ENCODE measurements at regions not wholly inside any gene's neighbourhood (a gene's known extent, or its start where the extent isn't known, plus 50 kb on each side); places are given as distances from the start of the nearest gene placed in this dataset.
"Not testable (repeated sequence)": the region's sequence is repeated elsewhere in the genome, so short reads cannot be mapped to it uniquely, and the experiment has no call there.

DNA sequence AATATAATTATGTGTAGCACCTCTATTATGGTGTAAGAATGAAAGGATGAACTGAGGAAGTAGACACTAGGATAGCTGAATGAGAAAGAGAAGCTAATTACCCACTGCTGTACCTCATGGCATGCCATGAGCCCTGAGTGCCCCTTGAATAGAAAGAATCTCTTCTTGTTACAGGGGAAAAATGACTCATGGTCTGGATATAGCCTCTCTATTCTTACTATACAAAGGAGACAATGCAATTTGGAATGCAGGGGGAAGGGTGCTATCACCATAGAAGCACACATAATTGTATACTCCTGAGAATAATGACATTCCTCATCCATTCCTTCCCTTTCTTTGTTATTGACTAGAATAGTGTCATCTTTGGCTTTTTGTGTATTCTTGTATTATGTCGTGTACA is 385.2 kb downstream of the CDH7 start:
- DNase-seq: no peak

DNA sequence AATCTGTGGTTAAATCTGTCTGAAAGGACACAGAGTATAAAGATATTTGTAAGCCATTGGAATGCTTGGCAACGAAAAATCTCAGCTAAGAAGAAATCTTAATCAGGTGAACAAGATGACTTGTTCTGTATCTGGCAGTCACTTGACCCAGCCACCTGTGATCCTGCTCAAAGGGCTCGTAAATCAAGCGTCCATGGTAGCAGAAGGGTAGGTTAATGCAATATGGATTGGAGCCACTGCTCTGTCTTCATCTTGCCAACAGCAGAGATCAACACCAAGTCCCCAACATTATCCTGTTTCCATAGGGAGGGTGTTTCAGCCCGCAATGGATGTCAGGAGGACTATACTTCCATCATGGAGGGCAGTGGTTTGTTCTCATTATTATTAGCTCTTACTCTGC is 378.4 kb downstream of the CDH7 start:
- no peak for DNase-seq

DNA sequence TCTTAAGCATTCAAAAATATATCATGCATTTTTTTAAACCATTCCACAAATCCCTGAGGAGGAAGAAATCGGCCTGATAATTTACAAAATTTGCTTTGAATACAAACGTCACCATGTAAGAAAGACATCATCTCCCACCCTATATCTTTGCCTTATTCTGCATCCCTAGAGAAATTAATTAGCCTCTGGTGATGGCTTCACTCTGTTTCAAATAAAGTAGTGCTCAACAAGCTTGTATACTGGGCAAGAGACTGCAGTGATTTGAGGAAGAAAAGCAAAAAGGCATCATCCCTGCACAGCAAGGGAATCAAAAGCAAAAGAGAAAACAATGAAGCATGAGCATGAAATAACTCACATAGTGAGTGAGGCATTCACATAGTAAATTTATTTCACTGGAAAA is 375.5 kb downstream of the CDH7 start:
- no peak for DNase-seq

DNA sequence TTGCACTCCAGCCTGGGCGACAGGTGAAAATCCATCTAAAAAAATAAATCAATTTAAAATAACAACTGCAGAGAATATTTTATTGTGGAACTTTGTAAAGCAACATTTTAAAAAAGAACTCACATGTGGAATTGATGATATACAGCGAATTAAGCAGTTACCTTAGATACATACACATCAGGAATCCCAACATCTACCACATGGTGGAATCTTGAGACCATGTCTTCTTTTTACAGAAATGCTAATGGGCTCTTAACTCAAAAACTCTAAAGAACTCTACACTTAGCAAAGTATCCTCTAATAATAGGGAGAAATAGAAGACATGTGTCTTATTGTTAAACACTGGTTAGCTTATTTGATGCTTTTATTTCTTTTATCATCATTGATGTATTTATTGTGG is 373.6 kb downstream of the CDH7 start:
- no peak for DNase-seq

DNA sequence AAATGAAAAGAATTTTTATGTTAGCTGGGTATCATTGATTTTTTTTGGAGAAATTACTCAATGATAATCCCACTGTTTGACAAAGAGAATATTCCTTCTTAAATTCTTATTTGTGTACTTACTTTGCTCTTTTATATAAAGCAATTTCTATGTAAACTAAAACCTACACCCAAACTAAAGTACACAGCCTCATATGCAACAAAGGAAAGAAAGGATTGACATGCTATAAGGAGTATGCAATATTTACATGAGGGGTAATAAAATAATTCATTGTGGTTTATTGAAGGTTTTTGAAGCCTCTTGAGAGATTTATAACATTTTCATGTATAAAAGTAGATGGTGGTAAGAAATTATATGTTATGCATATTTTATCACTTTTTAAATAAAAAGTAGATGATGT is 368.5 kb downstream of the CDH7 start:
- DNase-seq: no peak

DNA sequence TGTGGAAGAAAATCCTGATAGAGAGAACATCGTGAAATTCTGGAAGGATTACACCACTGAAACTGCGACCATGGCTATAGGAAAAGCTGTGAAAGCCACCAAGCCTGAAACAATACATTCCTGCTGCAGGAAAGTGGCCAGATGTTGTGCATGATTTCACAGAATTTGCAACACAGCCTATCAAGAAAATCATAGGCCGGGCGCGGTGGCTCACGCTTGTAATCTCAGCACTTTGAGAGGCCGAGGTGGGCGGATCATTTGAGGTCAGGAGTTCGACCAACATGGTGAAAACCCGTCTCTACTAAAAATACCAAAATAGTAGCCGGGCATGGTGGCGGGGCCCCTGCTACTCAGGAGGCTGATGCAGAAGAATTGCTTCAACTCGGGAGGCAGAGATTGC is 360.2 kb downstream of the CDH7 start:
- DNase-seq: no peak

DNA sequence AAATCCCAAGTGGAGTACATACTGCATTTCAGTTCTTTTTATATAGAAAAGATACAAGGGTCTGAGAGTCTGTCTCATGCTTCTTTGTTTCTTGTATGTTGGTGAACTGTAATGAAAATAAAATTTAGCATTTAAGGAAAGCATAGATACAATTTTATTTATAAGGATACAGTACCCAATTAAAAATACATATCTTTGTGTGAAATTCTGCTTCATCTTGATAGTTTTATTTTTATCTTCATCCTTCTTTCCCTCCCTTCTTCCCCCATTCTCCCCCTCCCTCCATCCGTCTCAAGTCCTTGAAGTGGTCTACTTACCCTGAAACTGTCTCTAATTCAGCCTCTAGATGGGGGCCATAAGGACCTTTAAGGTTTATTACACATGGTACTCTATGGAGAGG is 359.8 kb downstream of the CDH7 start:
- no peak for DNase-seq

DNA sequence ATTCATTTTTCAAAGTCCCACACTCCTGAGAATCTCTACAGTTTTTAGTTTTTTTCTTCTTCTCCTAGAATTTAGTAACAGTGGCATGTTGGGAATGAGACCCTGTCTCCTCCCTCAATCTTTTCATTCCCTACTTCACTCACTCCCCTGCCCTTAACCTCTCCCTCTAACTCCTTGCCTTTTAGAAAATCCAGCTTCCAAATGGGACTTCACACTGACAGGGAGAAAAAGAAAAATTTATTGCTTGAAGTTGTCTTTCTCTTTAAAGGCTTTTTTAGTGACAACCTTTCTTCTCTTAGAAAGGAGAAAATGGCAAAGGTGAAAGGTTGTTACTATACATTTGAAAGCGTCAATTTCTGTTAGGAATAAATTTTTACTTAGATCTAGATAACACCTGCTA is 359.2 kb downstream of the CDH7 start:
- DNase-seq: no peak

DNA sequence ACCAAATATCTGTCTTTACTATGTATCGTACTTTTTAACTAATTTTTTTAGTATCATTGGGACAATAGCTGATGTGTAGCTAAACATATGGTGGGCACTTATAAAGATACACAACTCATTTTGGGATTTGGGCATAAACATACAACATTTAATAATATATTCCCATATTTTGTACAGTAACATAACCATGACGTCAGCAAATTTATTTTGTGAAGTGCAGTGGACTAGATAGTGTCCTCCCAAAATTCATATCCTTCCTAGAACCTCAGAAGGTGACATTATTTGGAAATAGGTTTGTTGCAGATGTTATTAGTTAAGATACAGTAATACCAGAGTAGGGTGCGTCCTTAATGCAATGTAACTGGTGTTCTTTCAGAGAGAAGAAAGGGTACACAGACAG is 356.7 kb downstream of the CDH7 start:
- no peak for DNase-seq

DNA sequence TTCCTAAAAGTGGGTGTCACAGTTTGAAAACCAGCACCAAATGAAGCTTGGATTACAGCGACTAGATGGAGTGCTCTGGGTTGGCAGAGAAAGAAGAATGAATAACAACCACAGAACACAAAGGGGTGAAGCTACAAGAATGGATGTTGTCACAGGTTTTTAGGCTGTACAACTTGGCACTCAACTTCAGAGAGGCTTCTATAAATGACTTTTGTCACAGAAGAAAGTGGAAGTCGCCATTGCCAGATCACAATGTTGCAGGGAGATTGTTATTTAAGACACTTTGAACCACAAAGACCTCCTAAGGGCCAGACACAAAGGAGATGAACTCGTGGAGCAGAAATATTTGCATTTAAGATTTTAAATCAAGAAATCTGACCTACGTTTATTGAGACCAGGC is 354.2 kb downstream of the CDH7 start:
- DNase-seq: no peak

DNA sequence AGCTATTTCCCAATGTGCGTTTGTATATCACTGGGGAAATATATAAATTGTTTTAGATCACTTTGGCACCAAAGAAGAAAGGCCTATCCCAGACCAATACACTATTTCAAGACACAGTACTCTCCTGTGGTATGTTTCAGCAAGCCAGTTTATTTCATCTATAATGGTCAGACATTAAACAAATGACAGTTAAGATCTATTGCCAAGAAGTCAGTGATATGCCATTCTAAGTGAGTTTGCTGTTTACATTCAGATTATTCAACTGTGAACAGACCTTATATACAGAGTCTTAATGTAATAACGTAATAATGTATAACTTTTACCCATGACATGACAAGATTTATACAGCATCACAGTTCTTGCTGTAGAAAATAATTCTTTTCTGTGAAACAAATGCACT is 352.7 kb downstream of the CDH7 start:
- DNase-seq: no peak

DNA sequence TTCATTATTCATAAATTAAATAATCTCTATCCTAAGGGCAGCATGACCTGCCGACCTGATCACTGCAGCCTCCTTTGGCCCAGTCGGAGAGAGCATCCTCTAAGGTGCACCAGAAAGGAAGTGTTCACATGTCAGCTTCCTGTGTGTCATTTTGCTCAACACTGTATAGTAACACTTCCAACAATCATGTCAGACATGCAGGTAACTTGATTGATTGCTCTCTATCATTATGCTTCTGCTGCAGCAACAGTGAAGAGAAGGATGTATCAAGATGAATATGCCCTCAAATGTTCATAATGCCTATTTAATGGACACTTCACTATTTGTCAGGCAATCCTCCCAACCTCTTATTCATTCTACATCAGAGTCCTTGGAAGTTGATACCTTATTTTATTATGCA is 332.3 kb downstream of the CDH7 start:
- DNase-seq: no peak

DNA sequence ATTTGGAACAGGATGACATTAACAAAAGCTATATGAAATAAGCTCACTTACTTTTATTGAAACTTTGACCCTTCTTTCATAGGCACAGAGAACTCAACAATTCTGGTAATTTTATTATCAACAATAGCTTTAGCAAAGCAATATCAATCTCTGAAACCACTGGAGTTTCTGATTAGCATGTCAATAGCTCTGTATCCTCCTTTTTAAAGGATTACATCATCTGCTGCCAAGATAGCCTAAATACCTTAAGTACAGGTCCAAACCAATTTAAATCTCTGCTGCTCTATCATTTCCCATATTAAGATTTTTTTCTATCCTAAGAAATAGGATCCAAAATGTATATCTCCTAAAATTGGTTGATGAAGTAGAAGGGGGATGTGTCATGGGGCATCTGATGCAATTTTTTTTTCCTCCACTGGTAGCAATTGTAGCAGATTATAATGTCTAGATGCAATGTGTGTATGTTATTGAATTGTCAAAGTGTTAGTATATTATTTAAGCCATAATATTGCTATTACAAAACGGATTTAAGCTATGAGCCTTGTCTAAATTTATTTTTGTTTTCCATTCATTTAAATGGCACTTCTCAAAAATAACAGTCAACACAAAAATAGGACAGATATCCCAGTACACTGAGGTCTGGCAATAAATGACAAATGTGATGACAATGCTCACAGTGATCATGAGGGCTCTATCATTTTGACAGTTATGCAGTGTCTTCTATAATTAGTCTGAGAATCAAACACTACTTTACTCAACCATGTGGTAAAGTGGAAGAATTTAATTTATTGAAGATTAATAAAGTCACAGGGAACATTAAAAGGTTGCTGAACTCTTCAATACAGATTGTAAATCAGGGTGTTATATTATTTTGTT is 328.4 kb downstream of the CDH7 start:
- no peak for DNase-seq

DNA sequence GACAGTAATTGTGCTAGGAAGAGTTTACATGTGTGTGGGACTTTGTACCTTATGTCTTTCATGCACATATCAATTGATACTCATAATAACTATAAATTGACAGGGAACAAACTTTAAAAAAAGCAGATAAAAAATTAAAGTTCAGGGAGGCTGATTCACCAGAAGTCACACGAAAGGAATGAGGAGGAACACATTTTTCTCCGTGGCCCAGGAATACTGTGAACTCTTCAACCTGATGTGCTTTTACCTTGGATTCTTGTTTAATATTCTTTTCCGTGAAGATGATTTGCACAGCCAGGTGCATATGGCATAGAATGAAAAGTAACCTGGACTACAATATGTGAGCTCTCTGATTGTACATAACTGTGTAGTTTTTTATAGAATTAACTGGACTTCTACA is 326.3 kb downstream of the CDH7 start:
- no peak for DNase-seq

DNA sequence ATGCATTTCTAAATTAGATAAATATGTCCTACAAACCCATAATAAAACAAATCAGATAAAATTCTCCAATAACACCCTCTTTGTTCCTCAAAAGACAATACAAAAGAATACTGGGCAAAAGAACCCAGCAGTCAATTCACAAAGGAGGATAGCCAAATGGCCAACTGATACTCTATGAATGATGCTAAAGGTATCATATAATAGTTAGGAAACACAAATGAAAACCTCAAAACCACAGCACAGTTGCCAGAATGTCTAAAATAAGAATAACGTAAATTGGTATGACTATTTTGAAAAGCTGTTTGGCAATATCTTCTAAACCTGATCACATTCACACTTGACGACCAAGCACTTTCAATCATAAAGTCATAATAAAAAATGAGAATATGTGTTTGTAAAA is 315.4 kb downstream of the CDH7 start:
- no peak for DNase-seq

DNA sequence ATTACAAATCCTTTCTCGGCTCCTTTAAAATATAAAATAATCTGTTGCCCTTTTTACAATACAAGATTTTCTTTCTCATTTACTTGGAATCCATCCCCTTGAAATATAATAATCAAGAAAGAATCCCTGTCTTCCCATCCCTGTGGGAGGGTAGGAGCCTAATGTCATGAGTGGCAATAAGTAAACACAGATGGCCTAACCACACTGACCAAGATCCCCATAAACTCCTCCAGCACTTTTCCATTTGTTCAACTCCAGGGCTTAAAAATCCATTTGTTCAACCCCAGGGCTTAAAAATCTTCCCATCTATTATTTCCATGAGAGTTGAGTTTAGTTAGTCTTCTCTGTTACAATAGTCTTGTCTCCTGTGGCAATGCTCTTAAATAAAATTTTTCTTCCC is 297.6 kb downstream of the CDH7 start:
- DNase-seq: no peak

DNA sequence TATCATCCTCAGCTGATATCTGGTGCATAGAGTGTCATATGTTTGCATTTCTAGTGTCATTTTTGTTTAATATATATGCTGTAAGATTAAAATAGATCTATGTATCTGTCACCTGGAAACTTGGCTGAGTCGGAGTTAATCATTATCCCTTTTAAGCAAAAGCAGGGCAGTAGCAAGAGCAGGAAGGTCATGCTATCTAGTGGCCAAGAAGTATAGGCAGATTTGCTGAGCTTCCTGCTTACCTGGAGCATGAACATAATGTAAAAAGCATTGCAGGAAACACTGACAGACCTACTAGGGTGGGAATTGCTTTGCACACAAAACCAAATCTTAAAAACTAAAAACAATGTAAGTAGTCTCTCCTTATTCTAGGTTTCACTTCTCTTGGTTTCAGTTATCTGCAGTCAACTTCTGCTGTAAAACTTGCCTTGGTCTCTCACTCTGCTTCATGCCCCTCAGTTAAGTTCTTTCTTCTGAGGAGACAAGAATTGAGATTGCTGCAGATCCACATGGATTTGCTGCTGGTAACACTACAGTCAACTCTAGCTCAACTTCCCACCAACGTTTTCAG is 295.3 kb downstream of the CDH7 start:
- no peak for DNase-seq

DNA sequence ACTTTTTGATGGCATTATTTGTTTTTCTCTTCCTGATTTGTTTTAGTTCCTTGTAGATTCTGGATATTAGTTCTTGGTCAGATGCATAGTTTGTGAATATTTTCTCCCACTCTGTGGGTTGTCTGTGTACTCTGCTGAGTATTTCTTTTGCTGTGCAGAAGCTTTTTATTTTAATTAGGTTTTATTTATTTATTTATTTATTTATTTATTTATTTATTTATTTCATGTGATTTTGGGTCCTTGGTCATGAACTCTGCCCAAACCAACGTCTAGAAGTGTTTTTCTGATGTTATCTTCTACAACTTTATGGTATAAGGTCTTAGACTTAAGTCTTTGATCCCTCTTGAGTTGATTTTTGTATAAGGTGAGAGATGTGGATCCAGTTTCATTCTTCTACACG is 292.2 kb downstream of the CDH7 start:
- no peak for DNase-seq

DNA sequence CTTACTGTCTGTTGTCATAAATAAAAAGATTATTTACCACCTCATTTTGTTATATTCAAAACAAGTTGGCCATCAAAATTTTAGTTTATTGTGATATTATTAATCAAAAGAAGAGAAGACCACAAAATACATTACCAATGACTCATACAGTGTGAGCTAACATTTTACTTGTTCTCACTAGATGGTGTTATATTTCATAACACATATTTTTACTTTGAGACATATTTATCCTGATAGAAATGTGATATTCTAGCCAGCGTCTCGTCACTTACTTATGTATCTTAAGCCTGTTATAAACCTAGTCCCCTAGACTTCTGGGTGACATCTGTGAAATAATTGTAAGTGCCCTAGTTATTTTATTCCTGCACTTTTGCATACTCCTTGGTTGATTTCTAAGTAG is 263.2 kb downstream of the CDH7 start:
- no peak for DNase-seq

DNA sequence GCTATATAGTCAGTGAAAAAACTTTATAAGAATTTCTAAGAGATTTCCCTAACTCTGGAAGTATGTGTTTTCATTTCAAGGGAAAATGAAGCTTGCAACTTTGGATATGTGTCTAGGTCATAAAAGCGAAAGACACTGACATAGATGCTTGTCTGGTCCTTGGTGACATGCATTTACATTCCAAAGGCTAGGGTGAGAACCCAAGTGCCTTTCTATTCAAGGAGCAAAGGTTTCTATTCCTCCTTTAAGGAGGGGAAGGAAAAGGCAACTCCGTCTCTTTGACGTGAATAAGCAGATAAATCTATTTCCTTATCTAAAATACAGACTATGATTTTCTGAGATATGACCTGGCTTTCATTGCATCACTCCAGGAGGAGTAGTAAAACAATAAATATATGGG is 261.1 kb downstream of the CDH7 start:
- no peak for DNase-seq

DNA sequence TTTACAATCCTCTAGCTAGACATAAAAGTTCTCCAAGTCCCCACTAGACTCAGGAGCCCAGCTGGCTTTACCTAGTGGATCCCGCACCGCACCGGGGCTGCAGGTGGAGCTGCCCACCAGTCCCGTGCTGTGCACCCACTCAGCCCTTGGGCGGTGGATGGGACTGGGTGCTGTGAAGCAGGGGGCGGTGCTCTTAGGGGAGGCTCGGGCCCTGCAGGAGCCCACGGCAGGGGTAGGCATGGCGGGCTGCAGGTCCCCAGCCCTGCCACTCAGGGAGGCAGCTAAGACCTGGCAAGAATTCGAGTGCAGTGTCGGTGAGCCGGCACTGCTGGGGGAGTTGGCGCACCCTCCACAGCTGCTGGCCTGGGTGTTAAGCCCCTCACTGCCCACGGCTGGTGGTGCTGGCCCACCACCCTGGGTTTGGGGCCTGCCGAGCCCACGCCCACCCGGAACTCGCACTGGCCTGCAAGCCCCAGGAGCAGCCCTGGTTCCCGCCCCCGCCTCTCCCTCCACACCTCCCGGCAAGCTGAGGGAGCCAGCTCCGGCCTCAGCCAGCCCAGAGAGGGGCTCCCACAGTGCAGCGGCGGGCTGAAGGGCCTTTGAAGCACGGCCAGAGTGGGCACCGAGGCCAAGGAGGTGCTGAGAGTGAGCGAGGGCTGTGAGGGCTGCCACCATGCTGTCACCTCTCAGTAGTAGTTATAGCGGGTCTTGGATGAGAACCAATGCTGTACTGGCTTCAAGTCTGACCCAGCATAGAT is 255.2 kb downstream of the CDH7 start:
- no peak for DNase-seq

DNA sequence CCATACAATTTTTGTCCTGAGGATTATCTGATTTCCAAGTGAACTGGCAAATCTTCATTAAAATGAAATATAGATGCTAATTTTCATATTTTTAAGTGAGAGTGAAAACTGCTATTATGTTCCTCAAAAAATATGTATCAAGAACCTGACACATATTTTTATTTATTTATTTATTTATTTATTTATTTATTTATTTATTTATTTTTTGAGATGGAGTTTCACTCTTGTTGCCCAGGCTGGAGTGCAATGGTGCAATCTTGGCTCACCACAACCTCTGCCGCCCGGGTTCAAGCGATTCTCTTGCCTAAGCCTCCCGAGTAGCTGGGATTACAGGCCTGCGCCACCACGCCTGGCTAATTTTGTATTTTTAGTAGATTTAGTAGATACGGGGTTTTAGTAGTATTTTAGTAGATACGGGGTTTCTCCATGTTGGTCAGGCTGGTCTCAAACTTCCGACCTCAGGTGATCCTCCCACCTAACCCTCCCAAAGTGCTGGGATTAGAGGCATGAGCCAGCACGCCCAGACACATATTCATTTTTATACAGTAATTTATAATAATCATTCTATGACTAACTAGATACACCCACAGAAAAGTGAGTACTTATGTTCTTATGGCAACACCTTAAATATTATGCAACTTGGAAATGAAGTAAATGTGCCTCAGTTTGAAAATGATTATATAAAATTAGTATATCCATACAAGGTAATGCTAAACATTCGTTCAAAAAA is 248.3 kb downstream of the CDH7 start:
- DNase-seq: not testable (repeated sequence)

DNA sequence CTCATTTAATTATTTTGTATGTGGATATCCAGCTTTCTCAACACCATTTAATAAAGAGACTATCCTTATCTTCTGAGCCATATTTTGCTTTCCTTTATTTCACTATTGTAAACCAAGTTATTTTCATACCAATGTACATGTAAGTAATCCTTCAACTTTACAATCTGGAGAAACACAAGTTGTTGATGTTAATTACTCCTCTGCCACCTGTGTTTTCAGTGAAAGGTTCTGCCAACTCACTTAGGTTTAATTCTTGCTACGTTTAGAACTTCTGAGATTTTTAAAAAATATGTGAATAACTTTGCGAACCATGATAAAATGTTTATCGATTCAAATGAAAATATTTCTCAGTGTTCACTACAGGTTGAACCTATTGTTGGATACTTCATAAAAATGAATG is 244.4 kb downstream of the CDH7 start:
- no peak for DNase-seq

DNA sequence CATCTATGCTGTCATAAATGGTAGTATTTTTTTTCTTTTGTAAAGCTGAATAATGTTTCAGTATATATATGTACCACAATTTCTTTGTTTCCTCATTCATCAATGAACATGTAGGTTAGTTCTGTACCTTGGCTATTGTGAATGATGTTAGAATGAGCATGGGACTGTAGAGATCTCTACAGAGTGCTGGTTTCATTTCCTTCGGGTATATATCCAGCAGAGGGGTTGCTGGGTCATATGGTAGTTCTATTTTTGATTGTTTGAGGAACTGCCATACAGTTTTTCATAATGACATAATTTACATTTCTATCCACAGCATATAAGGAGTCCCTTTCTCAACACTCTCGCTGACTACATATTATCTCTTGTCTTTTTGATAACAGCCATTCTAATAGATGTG is 243.5 kb downstream of the CDH7 start:
- no peak for DNase-seq
